Right lobe of liver (tissue), 6 donors: ENCODE measurements at regions not wholly inside any gene's neighbourhood (a gene's known extent, or its start where the extent isn't known, plus 50 kb on each side); places are given as distances from the start of the nearest gene placed in this dataset.

ENCODE experiments used
- ATAC-seq, 4 donors: fragments of 200-7000 bp; cut with Tn5 transposase; one replicate each; pipeline ENCODE4 v1.9.1; 2020; ENCODE audit warnings: mild to moderate bottlenecking in 4 of 4, moderate library complexity in 4 of 4
- DNase-seq, 3 donors: peaks; one replicate each; pipeline ENCODE4 v3.0.0-alpha.2; 2020
- H3K27ac ChIP-seq, 3 donors: fragments of 200-600 bp; one replicate each; pipeline ENCODE4 v1.8.0; 2022
- H3K27me3 ChIP-seq, 2 donors: fragments of 200-600 bp; one replicate each; pipeline ENCODE4 v1.8.0; 2022
- H3K36me3 ChIP-seq, 4 donors: fragments of 200-600 bp; sonication (generic) in 1 of 4; one replicate each; pipeline versions ENCODE4 v1.5.1 to v1.8.0; 2017 to 2022; ENCODE audit warnings: control low read depth in 1 of 4
- H3K4me1 ChIP-seq, 4 donors: fragments of 200-600 bp; sonication (generic) in 1 of 4; one replicate each; pipeline versions ENCODE4 v1.5.1 to v1.8.0; 2017 to 2022; ENCODE audit warnings: control low read depth in 1 of 4
- H3K4me3 ChIP-seq, 3 donors: fragments of 200-600 bp; one replicate each; pipeline ENCODE4 v1.8.0; 2022
- H3K9me3 ChIP-seq, 4 donors: fragments of 200-600 bp; sonication (generic) in 1 of 4; one replicate each; pipeline versions ENCODE4 v1.5.1 to v1.8.0; 2017 to 2022; ENCODE audit warnings: control low read depth in 1 of 4
- POLR2A ChIP-seq: fragments of 450-650 bp; IDR thresholded peaks from one replicate; pipeline ENCODE4 v1.6.1; 2017; ENCODE audit warnings: antibody characterized with exemption, mild to moderate bottlenecking
- WGBS: methylation state at CpG from one replicate; pipeline ENCODE4 v1.1.6; 2018; ENCODE audit warnings: low coverage, low lambda C conversion rate; ENCODE audit not compliant: insufficient coverage; ENCODE audit errors: missing lambda C conversion rate; 5-methylcytosine and 5-hydroxymethylcytosine counted together
- intact Hi-C, 2 donors: fragments of 100-400 bp; cut with DNase I; formaldehyde crosslinking; loops; one replicate each; pipeline versions ENCODE4 v1.11.2 to v1.14.1; 2022
- TF ChIP-seq, protein P1 (sequence below), 4 donors: fragments of 200-600 bp in 3 of 4; fragments of 450-650 bp in 1 of 4; IDR thresholded peaks; one replicate each; pipeline versions ENCODE4 v1.5.1 to v1.8.0; 2016 to 2022; ENCODE audit warnings: antibody characterized with exemption in 4 of 4, mild to moderate bottlenecking in 2 of 4
- donor health status: DM: no; HTN: yes; CAD: no.
- donor health status: DM: no; HTN: no; CAD: no.
- donor health status: DM: no; HTN: no; CAD: no.
- donor health status: DM: no; HTN: yes; CAD: no.
- donor health status: DM: no; HTN: yes; CAD: no.

GRCh38 chr1:177585302-177586220 lies 384.3 kb downstream of the SEC16B start:
- Histone ChIP-seq H3K4me1 (no peaks in the 10 kb centered on the region), H3K9me3 (no peaks in the 10 kb centered on the region), H3K27ac (no peak overlapping the region), H3K27me3 (no peaks in the 10 kb centered on the region), H3K4me3 (no peak overlapping the region), H3K36me3 (no peaks in the 10 kb centered on the region)
- TF ChIP-seq, protein P1, sequence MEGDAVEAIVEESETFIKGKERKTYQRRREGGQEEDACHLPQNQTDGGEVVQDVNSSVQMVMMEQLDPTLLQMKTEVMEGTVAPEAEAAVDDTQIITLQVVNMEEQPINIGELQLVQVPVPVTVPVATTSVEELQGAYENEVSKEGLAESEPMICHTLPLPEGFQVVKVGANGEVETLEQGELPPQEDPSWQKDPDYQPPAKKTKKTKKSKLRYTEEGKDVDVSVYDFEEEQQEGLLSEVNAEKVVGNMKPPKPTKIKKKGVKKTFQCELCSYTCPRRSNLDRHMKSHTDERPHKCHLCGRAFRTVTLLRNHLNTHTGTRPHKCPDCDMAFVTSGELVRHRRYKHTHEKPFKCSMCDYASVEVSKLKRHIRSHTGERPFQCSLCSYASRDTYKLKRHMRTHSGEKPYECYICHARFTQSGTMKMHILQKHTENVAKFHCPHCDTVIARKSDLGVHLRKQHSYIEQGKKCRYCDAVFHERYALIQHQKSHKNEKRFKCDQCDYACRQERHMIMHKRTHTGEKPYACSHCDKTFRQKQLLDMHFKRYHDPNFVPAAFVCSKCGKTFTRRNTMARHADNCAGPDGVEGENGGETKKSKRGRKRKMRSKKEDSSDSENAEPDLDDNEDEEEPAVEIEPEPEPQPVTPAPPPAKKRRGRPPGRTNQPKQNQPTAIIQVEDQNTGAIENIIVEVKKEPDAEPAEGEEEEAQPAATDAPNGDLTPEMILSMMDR (IDR thresholded peaks at IDR 0.05): no peak
- DNase-seq (no peak), ATAC-seq (no peak)
- 53% methylated on average over 2 of the region's 3 CpGs for WGBS
- intact Hi-C loops: no loop called here

DNA sequence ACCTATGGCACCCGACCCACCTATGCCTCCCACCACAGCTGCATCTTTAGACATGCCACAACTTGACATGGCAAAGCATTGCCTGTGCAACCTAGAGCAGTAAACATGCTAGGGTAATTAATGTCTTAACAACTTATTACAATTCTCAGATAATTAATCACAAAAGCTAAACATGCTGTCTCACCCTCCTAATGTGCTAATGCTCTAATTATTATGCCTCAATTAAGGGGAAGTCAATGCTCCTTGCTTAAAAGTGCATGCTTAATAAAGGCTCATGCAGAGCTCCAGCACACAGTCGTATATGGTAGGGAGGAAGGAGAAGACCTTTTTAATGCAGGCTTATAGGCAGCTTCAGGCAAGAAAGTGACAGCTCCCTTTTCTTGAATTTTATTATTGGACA lies 396.0 kb downstream of the SEC16B start:
- 100% methylated on average over 1 of the region's 2 CpGs for WGBS
- Histone ChIP-seq H3K27ac (no peak overlapping the region), H3K36me3 (no peaks in the 10 kb centered on the region), H3K9me3 (no peaks in the 10 kb centered on the region), H3K27me3 (no peaks in the 10 kb centered on the region), H3K4me3 (no peak overlapping the region), H3K4me1 (peaks cover 0 to 15% (median 5%) of the 10 kb centered on the region in 4 donors)
- TF ChIP-seq POLR2A: no peak
- TF ChIP-seq, protein P1 (IDR thresholded peaks at IDR 0.05): no peak
- intact Hi-C loops: no loop called here
- DNase-seq (no peak), ATAC-seq (no peak)

DNA sequence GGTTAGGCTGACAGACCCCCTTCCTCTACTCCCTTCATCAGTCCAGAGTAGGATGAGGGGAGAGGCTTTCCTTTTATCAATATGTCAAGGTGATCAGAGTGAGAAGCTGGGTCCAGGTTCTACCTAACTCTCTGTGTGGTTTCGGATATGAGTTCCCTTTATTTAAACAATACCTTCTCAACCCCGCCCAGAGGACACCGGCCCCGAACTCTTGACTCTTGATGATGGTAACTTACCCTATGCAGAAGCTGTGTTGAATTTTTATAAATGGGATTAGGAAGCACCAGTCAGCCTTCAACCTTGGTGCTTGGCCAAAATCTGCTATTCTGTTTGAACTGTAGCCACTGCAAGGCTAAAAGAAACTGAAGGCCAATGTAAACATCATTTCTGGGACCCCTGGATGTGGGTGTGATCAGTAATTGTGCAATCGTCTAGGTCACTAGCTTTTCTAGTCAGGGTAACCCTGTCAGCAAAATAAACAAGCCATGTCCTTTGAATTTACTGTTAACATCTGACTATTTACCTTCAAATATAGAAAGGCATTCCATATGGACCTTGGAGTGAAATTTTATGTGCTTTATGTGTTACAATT lies 398.3 kb downstream of the SEC16B start:
- H3K36me3 ChIP-seq: no peaks in the 10 kb centered on the region
- H3K27me3 ChIP-seq: no peaks in the 10 kb centered on the region
- intact Hi-C loops: no loop called here
- WGBS: 9% methylated on average over 5 of the region's 5 CpGs
- H3K4me3 ChIP-seq: no peak overlapping the region
- H3K9me3 ChIP-seq: no peaks in the 10 kb centered on the region
- ATAC-seq (peak; percentile 70 to 93 (median 80)), DNase-seq (peak in 2 of 3 donors; percentile 30 to 81)
- H3K27ac ChIP-seq: peak overlapping the region in 1 of 3 donors; percentile 79
- H3K4me1 ChIP-seq: peaks cover 0 to 19% (median 5%) of the 10 kb centered on the region in 4 donors
- TF ChIP-seq, protein P1 (IDR thresholded peaks at IDR 0.05): no peak
- TF ChIP-seq POLR2A: no peak

DNA sequence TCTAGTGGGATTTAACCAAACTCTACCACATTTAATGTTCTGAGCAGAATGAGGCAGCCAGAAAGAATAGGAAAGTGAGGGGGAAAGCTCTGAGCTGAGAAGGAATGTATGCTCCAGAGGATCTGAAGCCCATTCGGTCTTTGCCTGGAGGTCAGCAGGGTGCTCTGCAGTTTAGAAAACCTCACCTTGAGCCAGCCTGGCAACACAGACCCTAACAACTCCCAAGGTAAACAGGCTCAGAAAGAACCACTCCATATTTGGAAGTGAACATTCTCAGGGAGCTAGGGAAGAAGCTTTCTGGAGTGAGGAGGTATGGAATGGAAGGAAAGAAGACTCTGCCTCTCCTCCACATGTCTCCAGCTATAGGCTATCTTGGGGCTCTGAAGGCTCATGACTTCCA lies 398.8 kb downstream of the SEC16B start:
- no peaks in the 10 kb centered on the region for H3K27me3 ChIP-seq
- peak overlapping the region in 1 of 3 donors; percentile 79 for H3K27ac ChIP-seq
- peaks cover 0 to 23% (median 5%) of the 10 kb centered on the region in 4 donors for H3K4me1 ChIP-seq
- DNase-seq: peak in 1 of 3 donors; percentile 53
- TF ChIP-seq POLR2A: no peak
- TF ChIP-seq, protein P1 (IDR thresholded peaks at IDR 0.05): no peak
- WGBS: 50% methylated on average over 1 of the region's 1 CpG
- no peaks in the 10 kb centered on the region for H3K9me3 ChIP-seq
- peak; percentile 4 to 77 (median 24) for ATAC-seq
- H3K4me3 ChIP-seq: no peak overlapping the region
- intact Hi-C loops: no loop called here
- H3K36me3 ChIP-seq: no peaks in the 10 kb centered on the region
